ENCODE measurements at regions not wholly inside any gene's neighbourhood (a gene's known extent, or its start where the extent isn't known, plus 50 kb on each side); places are given as distances from the start of the nearest gene placed in this dataset.
A peak's percentile ranks its signal among the peaks of the same experiment; 100 is the strongest.

- no peak overlapping the region for H3K4me3 ChIP-seq (replicated peaks; ENCODE audit: low read depth, low read length)
- no peak for DNase-seq (ENCODE audit: extremely low read depth, low read depth)
- peak; percentile 57 for TF ChIP-seq CTCF (IDR thresholded peaks at IDR 0.05; ENCODE audit: low read depth, low read length, missing control alignments)
Observed at GRCh38 chr6:113306552-113307145, 550.5 kb upstream of the MARCKS start.

DNA sequence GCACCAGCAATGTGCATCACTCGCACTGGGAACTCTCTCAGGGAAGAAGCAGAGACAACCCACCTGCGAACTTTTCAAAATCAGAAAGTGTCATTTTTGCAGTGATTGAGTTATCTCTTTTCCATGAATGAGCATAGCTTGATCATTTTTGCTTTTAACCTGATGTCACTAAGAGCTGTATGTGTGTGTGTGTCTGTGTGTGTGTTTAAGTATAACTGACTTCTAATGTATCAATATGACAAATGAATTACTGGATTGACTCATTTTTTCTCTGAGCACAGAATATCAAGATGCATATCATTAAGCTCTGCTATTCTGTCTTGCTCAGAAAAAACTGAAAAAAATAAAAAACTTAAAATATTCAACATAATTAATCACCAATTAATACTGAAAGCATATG, 548.9 kb upstream of the MARCKS start:
- no peak for TF ChIP-seq CTCF (IDR thresholded peaks at IDR 0.05; ENCODE audit: low read depth, low read length, missing control alignments)
- no peak overlapping the region for H3K4me3 ChIP-seq (replicated peaks; ENCODE audit: low read depth, low read length)
- DNase-seq (ENCODE audit: extremely low read depth, low read depth): no peak

DNA sequence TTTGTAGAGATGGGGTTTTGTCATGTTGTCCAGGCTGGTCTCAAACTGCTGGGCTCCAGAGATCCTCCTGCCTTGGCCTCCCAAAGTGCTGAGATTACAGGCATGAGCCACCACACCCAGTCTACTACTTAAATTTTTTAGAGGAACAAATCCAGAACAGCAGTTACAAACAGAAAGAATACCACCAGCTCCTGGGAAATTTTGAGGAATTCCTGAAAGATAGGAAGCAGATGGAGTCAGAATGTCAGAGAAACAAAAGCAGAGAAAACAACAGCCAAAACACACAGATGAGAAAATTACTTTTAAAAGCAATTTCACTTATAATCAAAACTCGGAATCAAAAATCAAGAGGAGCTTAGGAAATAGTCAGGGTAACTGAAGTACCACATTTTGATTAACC, 543.3 kb upstream of the MARCKS start:
- no peak overlapping the region for H3K4me3 ChIP-seq (replicated peaks; ENCODE audit: low read depth, low read length)
- no peak for TF ChIP-seq CTCF (IDR thresholded peaks at IDR 0.05; ENCODE audit: low read depth, low read length, missing control alignments)
- no peak for DNase-seq (ENCODE audit: extremely low read depth, low read depth)

DNA sequence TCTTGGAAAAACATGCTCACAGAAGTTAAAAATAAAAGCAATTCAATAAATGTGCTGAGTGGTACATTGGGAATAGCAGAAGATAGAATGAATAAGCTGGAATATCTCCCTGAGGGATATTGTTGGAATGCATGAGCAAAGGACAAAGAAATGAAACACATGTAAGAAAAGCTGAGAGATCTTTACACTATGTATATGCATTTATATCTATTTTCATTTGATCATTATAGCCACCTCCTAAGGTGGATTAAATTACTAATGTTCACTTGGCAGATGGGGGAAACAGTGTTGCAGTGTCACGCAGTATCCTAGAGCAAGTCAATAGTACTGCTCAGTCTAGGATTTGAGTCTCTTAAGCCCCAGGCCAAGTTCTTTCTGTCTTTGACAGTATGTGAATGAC, 542.0 kb upstream of the MARCKS start:
- no peak for TF ChIP-seq CTCF (IDR thresholded peaks at IDR 0.05; ENCODE audit: low read depth, low read length, missing control alignments)
- H3K4me3 ChIP-seq (replicated peaks; ENCODE audit: low read depth, low read length): no peak overlapping the region
- no peak for DNase-seq (ENCODE audit: extremely low read depth, low read depth)

DNA sequence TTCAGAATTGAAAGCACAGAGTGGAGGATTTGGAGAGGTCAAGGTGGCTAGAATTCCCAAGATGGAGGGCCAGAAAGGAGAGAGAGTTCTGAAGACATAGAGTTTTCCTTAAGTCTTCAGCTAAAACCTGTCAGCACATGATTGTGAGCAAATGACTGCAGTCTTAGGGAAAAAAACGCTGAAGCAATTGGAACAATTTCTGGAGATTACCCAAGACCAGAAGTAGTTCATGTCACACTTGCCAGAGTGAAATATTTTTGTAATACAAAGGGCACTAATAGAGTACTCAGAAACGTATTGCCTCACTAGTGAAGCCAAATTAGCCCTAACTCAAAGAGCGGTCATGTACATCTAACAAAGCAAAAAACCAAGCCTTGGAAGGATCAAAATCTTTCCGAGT, 541.3 kb upstream of the MARCKS start:
- H3K4me3 ChIP-seq (replicated peaks; ENCODE audit: low read depth, low read length): no peak overlapping the region
- DNase-seq (ENCODE audit: extremely low read depth, low read depth): no peak
- no peak for TF ChIP-seq CTCF (IDR thresholded peaks at IDR 0.05; ENCODE audit: low read depth, low read length, missing control alignments)

DNA sequence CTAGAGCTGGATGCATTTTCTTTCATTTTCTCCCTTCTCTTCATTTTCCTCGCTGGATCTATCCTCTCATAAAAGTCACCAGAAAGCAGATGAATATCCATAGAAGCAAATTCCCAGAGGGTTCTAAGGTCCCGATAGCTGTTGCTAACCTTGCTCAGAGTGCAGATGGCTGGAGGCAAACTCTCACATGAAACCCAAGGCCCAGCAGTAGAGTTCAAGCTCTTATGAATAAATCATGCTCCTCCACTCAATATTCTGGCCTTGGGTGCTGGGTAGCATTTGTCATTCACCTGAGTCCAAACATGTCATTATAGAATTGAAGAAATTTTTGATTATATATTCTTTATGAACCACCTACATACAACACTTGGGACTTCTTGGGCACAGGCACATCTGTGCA, 539.7 kb upstream of the MARCKS start:
- no peak for TF ChIP-seq CTCF (IDR thresholded peaks at IDR 0.05; ENCODE audit: low read depth, low read length, missing control alignments)
- no peak overlapping the region for H3K4me3 ChIP-seq (replicated peaks; ENCODE audit: low read depth, low read length)
- DNase-seq (ENCODE audit: extremely low read depth, low read depth): no peak
